ENCODE measurements at regions not wholly inside any gene's neighbourhood (a gene's known extent, or its start where the extent isn't known, plus 50 kb on each side); places are given as distances from the start of the nearest gene placed in this dataset.
"Not testable (repeated sequence)": the region's sequence is repeated elsewhere in the genome, so short reads cannot be mapped to it uniquely, and the experiment has no call there.

GRCh38 chr13:19362946-19363510 is 181.4 kb upstream of the TUBA3C start:
- no peak overlapping the region for H3K4me3 ChIP-seq (ENCODE audit: low read length)
- TF ChIP-seq ZNF274 (IDR thresholded peaks at IDR 0.05; ENCODE audit: low read depth, low read length), result no peak

GRCh38 chr13:19359697-19360096 is 178.1 kb upstream of the TUBA3C start:
- not testable (repeated sequence) for H3K4me3 ChIP-seq (ENCODE audit: low read length)

- H3K4me3 ChIP-seq (ENCODE audit: low read length), result no peak overlapping the region
- TF ChIP-seq ZNF274 (IDR thresholded peaks at IDR 0.05; ENCODE audit: low read depth, low read length), result no peak
Observed at GRCh38 chr13:19345916-19346422, 164.3 kb upstream of the TUBA3C start.

GRCh38 chr13:19345158-19345557 is 163.5 kb upstream of the TUBA3C start:
- peak overlapping the region; percentile 34; the same call in 1 of the 2 replicates for H3K4me3 ChIP-seq (ENCODE audit: low read length)
- no peak for TF ChIP-seq ZNF274 (IDR thresholded peaks at IDR 0.05; ENCODE audit: low read depth, low read length)

- peak overlapping the region; percentile 34; the same call in 1 of the 2 replicates for H3K4me3 ChIP-seq (ENCODE audit: low read length)
Observed at GRCh38 chr13:19344585-19345120, 163.0 kb upstream of the TUBA3C start.

- TF ChIP-seq ZNF274 (IDR thresholded peaks at IDR 0.05; ENCODE audit: low read depth, low read length), result no peak
- no peak overlapping the region for H3K4me3 ChIP-seq (ENCODE audit: low read length)
Observed at GRCh38 chr13:19332378-19332777, 150.8 kb upstream of the TUBA3C start.

- no peak for TF ChIP-seq ZNF274 (IDR thresholded peaks at IDR 0.05; ENCODE audit: low read depth, low read length)
- no peak overlapping the region for H3K4me3 ChIP-seq (ENCODE audit: low read length)
Observed at GRCh38 chr13:19329365-19329764, 147.7 kb upstream of the TUBA3C start.

- TF ChIP-seq ZNF274 (IDR thresholded peaks at IDR 0.05; ENCODE audit: low read depth, low read length), result no peak
Observed at GRCh38 chr13:19324325-19324724, 142.7 kb upstream of the TUBA3C start.

GRCh38 chr13:19321222-19321621 is 139.6 kb upstream of the TUBA3C start:
- H3K4me3 ChIP-seq (ENCODE audit: low read length), result no peak overlapping the region
- TF ChIP-seq ZNF274 (IDR thresholded peaks at IDR 0.05; ENCODE audit: low read depth, low read length), result no peak

More at GRCh38 chr13:19324325-19324724, 142.7 kb upstream of the TUBA3C start:
- no peak overlapping the region for H3K4me3 ChIP-seq (ENCODE audit: low read length)

GRCh38 chr13:19305434-19305833 is 123.8 kb upstream of the TUBA3C start:
- no peak overlapping the region for H3K4me3 ChIP-seq (ENCODE audit: low read length)
- no peak for TF ChIP-seq ZNF274 (IDR thresholded peaks at IDR 0.05; ENCODE audit: low read depth, low read length)

- no peak overlapping the region for H3K4me3 ChIP-seq (ENCODE audit: low read length)
- no peak for TF ChIP-seq ZNF274 (IDR thresholded peaks at IDR 0.05; ENCODE audit: low read depth, low read length)
Observed at GRCh38 chr13:19289180-19289579, 107.6 kb upstream of the TUBA3C start.

- no peak overlapping the region for H3K4me3 ChIP-seq (ENCODE audit: low read length)
- TF ChIP-seq ZNF274 (IDR thresholded peaks at IDR 0.05; ENCODE audit: low read depth, low read length), result no peak
Observed at GRCh38 chr13:19283836-19284235, 102.2 kb upstream of the TUBA3C start.

GRCh38 chr13:19268331-19268730 is 86.7 kb upstream of the TUBA3C start:
- no peak overlapping the region for H3K4me3 ChIP-seq (ENCODE audit: low read length)
- TF ChIP-seq ZNF274 (IDR thresholded peaks at IDR 0.05; ENCODE audit: low read depth, low read length), result no peak

GRCh38 chr13:19267746-19268145 is 86.1 kb upstream of the TUBA3C start:
- TF ChIP-seq ZNF274 (IDR thresholded peaks at IDR 0.05; ENCODE audit: low read depth, low read length), result no peak
- H3K4me3 ChIP-seq (ENCODE audit: low read length), result no peak overlapping the region

GRCh38 chr13:19266979-19267378 is 85.4 kb upstream of the TUBA3C start:
- no peak overlapping the region for H3K4me3 ChIP-seq (ENCODE audit: low read length)
- TF ChIP-seq ZNF274 (IDR thresholded peaks at IDR 0.05; ENCODE audit: low read depth, low read length), result no peak

GRCh38 chr13:19264711-19265110 is 83.1 kb upstream of the TUBA3C start:
- H3K4me3 ChIP-seq (ENCODE audit: low read length), result no peak overlapping the region
- no peak for TF ChIP-seq ZNF274 (IDR thresholded peaks at IDR 0.05; ENCODE audit: low read depth, low read length)
